Limb (tissue), 2 donors: ENCODE measurements at regions not wholly inside any gene's neighbourhood (a gene's known extent, or its start where the extent isn't known, plus 50 kb on each side); places are given as distances from the start of the nearest gene placed in this dataset.

Experiments used
- DNase-seq, 2 donors: peaks; one replicate each; pipeline ENCODE4 v3.0.0-alpha.2; 2016; ENCODE audit errors: extremely low spot score in 2 of 2

DNA sequence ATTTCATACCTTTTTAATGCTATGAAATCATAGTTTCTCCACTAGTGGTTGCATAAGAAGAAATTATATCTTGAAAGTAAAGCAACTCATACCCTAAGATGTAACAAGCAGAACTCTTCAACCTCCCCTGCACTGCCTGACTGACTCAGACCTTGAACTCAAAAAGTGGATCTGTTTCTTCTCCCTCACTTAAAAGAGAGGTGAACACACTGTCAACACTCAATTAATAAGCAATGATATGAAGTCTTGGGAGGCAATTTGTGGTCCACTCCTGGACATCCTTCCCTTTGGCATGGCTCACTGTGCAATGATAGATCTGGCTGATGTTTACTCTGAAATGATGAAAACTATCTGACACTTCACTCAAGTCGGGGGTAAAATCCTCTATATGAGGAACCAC is 282.0 kb upstream of the DKK2 start:
- DNase-seq = no peak

DNA sequence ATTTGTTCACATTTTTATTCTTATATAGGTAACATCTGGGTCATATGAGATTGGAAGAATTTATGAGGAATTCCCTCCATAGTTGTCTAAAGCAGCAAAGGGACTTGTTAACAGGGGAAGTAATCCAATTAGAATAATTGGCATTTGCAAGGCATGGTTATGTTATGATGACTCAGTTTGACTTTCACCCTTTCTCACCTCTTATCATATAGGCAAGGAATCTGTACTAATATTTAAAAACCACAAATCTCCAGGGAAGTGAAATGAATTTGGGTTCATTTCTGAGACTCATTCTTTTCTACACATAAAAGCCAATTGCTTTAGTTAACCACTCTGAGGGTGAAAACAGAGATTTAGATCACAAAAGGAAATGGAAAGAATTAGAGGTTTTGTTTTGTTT is 281.5 kb upstream of the DKK2 start:
- DNase-seq = no peak

DNA sequence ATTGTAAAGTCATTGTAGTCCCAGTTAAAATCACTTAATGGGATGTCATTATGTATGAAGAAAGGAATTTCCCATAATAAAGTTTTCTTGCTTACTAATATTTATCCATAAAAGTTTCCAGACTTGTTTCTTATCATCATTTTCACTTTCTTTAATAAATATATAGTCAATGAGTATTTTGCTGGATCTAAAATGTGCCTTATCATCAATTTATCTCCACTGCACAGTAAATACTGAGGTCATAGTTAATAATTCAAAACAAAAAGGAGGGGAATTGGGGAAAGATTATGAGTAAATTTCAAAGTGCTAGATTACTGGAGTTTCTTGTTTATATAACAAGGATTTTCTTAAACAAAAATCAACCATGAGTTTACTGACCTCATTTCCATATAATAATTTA is 279.5 kb upstream of the DKK2 start:
- DNase-seq = no peak

DNA sequence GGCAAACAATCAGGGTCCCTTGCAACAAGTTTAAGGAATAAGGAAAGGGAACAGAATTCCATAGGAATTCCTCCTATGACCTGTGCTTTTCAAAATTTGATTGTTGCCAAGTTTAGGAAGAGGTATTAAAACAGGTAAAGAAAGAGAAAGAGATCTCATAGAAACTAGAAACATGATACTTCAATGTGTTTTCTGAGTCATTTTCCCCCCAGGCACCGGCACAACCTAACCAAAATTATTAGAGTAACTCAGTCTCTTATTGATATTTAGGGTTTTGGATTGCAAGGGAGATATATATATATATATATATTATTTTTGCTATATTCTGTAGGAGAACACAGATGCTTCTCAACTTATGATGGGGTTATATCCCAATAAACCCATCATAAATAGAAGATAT is 278.0 kb upstream of the DKK2 start:
- no peak for DNase-seq

DNA sequence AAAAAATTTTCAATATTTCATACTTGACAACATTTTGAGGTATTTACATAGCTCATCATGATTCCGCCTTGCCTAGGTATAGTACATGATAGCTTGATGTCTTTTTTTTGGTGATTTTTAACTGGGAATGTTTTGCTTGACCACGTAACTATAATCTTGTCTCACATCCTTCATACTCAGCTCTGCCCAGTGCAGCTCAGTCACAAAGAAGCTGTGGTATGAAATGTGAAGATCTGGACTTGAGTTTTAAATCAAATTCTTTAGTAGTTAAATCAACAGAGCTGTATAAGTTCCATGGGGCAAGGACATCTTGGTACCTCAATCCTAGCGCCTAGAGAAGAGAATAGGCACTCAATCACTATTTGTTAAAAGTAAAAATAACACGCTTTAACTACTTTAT is 276.3 kb upstream of the DKK2 start:
- no peak for DNase-seq

DNA sequence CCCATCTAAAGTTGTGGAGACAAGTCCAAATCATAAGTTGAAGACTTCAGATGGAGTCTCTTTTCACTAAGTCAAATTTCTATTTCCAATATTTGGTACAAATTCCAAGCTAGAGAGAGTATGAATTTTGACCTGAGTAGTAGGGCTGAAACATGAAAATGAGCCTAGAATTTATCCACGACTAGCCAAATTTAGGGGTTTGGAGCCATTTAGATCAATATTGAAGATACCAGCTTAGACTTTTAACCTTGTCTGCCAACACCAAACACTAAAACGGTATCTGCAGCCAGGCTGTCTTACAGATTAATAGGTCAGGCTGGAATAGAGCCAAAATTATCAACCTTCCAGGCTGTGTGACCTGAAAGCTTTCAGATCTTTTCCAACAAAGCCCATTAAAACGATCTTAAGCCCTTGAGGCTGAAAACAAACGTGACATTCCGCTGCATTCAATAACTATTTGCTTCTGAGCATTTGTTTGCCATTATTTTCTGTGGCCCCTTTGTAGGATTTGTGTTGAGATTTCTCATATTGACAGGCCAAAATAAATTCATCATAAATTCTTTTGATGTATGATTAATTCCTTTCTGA is 268.7 kb upstream of the DKK2 start:
- no peak for DNase-seq

DNA sequence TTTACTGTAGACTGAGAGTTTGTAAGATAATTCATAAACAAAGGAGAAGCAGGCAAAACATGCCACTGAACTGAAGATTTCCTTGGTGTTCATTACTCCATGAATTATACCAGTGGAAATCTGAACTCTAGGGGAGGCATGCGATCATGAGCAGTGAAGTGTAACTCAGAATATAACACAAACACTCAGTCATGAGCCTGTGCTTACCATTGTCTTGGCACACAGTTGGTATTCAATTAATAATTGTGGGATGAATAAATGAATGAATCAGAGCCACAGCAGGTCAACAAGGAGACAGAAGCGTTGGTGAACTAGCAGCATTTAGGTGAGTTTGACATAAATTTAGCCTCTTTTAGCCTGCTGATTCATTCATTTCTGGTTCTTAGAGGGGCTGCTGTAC is 263.5 kb upstream of the DKK2 start:
- DNase-seq = no peak

DNA sequence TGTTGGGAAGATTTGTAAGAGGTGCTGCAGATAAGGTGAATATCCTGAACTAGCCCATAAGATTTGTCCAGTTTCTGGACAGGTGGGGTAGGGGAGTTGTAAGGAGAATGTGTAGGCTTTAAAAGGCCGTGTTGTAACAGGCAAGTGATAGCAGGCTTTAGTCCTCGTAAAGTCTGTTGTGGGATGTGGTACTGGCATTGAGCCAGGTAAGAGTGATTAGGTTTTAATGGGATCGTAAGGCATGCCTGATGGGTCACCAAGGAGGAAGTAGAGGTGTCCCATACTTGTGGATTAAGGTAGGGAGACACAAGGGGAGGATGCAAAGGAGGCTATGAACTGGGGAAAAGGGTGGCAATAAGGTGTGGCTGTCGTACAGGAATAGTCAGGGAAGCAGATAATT is 256.9 kb upstream of the DKK2 start:
- DNase-seq = no peak

DNA sequence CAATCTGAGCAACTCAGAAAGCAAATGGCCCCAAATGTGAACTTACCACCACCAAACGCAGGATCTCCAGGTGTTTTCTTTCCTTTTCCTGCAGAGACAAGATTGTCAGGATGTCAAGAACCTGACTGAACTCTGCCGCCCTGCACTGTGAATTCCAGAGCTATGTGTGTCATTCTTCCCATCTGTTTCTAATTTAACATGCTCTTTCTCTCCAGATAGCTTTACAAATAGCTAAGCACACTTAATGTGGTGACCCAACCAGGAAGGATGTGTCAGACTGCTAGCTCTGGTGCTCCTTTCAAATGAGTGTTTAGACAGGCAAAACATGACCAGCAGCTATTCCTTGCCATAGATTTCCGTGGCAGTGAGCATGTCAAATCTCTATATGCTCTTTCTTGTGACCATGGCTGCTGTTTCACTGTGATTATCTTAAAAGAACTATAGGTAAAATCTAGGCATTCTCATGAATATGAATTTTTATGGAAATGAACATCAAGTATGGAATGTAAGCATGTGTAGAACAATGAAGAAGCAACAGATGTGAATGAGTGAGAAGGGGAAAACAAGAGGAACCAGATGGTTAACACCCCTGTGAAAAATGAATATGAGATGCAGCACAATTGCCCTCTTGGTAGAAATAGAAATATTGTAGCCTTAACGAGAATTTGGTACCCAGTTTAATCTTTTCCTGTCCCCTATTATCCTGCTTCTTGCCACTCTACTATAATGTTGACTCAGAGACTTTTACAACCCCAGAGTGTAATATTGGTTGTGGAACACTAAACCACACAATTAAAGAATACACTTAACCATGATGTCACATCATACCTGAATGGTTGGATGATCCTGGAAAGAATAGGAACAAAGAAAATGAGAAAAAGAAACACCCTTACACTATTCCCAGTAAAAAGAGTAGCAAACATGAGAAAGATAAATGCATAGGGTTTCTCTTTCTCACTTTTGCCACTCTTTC is 247.8 kb upstream of the DKK2 start:
- peak; percentile 31 to 70 for DNase-seq

DNA sequence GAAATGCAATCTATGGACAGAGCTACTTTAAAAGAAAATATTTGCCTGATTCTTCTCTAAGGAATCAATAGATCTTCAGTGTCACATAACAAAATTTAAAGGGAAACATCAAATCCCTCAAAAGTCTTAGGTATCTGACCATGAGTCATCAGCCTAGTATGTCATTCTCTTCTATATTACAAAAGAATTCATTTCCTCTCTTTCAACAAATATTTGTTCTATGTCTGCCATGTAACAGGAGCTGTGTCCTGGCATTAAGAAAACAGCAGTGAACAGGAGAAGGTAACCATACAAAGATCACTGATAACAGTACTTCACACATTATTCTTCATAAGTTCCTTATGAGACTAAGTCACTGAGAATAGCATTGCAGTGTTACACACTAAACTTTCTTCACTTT is 243.6 kb upstream of the DKK2 start:
- no peak for DNase-seq

DNA sequence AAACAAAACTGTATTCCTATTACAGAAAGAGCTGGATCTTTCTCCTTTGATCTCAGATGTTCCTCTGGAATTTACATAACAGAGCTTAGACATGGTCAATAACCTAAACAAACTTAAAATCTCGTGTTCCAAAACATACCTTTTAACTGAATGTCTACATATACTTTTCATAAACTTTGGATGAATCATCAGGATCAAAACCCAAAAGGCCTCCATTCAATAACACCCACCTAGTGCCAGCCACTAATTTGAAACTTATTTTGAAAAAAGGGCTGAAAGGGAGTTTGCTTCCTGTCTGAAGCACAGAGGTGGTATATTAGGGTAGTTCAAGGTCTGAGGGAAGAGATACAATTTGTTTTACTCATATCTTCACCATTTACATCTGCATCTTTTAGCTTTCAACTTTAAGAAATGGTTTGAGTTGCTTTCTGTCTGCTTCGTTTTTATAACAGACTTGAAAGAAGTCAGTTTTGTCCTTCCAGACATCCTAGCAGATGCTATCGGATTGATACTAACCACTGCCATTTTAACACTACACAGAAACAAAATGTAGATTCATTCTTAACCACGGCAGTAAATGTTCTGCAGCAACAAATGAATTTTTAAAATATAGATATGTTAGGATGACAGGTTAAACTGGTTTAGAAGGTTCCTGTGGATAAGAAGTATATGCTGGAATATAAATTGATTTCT is 242.8 kb upstream of the DKK2 start:
- DNase-seq = no peak

DNA sequence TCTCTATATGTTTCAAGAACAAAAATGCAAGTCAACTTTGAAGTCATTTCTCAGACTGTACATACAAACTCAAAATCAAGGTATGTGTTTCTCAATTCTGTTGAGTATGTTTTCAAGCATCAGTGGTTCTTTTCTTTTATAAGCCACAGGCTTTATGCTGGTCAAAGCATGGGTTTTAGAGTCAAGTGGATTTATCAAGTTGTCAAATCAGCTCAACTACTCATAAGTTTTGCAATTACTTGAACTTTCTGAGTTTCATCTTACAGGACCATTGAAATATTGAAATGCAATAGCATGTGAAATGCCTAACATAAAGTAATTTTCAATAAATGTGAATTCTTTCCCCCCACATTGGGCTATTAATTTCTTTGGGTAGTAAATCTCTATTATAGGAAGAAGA is 239.9 kb upstream of the DKK2 start:
- no peak for DNase-seq

DNA sequence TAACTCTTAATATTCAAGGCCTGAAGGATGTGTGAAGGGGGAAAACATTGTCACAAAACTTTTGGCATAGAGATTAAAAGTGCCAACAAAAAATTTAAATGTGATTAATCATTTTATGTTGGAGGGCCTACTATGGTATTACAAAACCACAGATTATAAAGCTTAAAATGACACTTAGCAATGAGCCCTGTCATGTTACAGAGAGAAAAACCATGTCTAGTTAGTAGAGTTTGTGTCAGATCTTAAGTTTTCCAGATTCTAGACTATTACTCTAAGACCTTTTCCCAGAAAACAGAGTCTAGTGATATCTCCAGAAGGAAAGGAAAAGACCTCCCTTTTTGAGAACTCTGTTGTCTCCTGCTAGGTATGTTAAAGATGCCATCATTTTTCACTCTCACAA is 239.1 kb upstream of the DKK2 start:
- DNase-seq = no peak

DNA sequence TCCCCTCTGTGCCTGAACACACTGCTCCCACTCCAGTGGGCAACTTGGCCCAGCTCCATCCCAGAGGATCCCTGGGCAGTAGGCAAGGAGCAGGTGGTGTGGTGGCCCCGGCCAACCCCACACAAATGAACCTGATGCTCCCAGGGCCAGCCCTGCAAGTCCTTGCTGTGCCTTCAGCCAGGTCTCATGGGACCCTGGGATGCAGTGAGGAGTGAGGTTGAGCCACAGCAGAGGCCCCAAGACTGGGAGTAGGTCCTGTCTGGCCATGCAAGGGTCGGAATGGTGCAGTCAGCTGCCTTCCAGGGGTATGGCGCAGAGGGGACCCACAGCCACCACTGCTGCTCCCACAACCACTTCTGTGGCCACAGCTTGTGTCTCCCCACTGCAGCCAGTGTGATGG is 234.5 kb upstream of the DKK2 start:
- no peak for DNase-seq

DNA sequence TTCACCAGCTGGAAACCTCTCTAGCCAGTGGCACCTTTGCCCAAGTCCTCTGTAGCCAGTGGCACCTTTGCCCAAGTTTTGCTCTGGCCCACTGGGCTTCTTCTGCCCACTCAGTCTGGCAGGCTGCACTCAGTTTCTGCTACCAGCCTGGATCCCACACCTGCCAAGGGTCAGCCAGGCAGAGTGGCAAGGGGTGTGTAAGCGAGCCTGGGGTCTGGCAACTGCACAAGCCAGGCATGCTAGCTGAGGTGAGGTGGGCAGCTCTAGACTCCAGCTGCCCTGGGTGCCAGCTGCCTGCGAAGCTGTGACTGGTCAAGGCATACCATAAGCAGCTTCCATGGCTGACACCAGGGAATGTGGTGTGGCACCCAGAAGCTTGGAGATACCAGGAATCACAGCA is 233.1 kb upstream of the DKK2 start:
- no peak for DNase-seq

DNA sequence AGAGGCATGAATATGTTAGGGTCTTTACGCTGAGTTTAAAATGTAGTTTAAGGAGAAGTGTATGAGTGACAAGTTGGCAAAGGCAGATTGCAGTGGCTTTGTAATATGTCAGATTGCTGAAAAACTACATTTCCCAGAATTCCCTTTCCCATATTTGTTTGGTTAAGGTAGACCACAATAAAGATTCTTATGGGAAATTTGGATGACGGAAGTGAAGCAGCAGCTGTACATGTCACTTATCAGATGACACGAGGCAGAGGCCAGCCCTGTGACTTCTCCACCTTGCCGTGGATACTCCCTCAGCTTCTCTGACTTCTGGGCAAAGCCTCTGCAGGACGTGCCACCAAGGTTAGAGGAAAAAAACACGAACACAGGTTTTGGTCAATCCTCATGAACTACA is 229.7 kb upstream of the DKK2 start:
- DNase-seq = no peak

DNA sequence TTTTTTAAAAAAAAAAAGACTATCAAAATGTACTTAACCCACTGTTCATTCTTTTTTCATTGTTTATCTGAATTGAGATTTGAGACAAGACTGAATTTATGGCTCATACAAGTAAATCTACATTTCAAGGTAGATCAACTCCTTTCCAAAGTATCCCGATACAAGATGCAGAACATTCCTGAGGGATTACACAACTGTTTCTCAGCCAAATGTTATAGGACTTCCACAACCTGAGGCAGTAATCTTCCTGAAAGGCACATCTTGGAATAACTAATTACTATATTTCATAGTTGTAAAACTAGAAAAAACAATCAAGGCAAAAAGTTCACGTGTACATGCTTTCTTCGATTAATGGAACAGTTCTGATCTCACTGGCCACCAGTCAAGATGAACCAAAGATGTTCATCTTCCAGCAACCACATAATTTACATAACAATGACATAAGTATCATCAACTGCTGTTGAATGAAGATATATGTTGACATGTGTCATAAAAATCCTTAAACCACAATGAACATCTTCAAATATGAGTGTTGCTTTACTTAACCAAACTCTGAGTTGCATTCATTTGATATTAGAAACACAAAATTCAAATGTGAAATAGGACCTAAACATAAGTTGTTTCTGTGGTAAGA is 225.2 kb upstream of the DKK2 start:
- DNase-seq = no peak

DNA sequence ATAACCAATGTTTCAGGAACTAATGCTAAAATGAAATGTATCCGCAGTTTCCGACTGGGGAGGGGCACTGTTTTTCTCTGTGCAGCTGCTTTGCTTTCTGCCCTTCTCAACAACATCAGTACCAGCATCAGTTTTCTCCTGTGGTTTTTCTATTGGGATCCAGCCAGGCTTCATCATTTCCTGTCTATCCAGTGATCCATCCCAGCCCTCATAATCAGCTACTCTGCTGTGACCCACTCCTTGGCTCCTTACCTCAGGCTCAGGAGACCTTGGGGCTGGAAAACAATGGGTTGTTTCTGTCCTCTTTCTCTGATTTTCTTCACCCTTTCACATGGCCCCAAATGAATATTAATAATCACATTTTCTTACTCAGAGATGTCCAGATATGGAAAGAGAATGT is 222.2 kb upstream of the DKK2 start:
- DNase-seq = no peak

DNA sequence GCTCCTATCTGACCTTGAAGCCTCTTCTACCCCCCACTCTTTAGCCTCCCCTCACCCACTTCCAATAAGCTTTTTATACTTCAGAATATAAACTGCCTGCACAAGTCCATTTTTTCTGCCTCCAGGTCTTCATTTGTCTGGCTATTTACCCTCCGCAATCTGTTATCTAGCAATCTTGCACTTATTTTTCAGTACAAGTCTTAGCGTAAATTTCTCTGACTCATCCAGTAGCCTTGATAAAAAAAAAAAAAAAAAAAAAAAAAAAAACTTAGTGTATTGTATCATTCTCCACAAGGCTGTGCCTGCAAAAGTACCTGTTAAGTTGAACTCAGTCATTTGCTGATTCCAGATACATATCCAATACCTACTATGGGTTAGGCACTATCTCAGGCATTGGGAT is 219.5 kb upstream of the DKK2 start:
- no peak for DNase-seq

DNA sequence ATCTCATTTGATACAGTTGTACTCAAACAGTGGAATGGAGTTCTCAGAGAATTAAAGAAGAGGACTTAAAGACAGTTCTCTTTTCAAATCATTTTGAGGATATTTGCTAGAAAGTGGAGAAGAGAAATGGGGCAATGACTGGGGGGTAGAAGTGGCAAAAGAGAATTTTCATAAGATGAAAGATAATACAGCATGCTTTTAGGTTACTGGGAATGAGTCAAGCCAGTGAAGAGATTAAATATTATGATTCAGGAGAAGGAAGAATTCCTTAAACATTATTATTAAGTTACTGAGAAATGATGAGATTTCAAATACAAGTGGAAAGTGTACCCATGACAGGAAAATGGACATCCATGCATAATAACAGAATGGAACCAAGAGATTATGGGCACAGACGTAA is 219.0 kb upstream of the DKK2 start:
- no peak for DNase-seq

DNA sequence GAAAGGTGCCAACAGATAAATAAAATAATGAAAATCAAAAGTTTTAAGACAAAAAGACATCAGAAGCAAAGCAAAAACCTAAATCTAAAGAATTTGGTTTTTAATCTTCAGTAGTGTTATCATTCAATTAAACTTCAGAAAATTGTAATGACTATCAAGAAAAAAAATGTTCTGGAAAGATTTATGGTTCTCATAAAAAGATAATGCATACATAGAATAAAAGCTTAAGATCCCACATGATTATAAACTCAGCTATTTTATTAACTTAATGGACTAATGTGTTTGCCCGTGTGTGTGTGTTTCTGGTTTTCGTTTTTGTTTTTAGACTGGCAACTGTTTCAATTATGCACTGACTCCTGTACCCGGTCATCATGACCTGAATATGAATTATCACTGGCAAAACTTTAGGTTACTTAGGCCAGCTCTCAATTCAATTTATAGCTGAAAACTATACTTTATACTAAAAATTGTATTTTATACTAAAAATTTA is 217.5 kb upstream of the DKK2 start:
- no peak for DNase-seq

DNA sequence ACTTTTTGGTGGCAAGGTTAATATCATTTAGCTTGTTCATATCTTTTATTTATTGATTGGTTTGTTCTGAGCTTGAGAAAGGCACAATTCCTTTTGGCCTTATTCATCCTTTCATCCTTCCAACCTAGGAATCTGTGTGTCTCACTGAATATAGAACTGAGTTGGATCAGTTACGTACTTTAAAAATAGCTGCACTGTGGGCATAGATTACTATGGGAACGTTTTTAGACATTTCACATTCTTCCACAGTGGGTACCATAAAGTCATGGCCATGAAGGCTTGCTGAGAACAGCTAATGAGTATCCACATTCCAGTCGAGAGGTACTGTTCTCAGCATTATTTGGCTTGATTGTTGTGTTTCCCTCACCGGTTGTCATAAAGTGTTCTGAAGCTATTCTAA is 217.0 kb upstream of the DKK2 start:
- DNase-seq = no peak
